SK-N-SH treated with all-trans-retinoic acid at 6 μM for 48 hours (cell line): ENCODE measurements at regions not wholly inside any gene's neighbourhood (a gene's known extent, or its start where the extent isn't known, plus 50 kb on each side); places are given as distances from the start of the nearest gene placed in this dataset.

Source experiments
- BACH2 ChIP-seq: fragments of 250-450 bp; sonication (Bioruptor Pico); IDR thresholded peaks from 2 replicates; pipeline ENCODE4 v1.9.0; 2021; ENCODE audit warnings: mild to moderate bottlenecking, borderline replicate concordance
- ESRRG ChIP-seq: fragments of 250-450 bp; sonication (Bioruptor Pico); IDR thresholded peaks from 2 replicates; pipeline ENCODE4 v1.6.1; 2021; ENCODE audit warnings: mild to moderate bottlenecking
- GLIS3 ChIP-seq: fragments of 250-450 bp; sonication (Bioruptor Pico); IDR thresholded peaks from 2 replicates; pipeline ENCODE4 v1.5.0; 2020; ENCODE audit warnings: mild to moderate bottlenecking, moderate library complexity
- ISL1 ChIP-seq: fragments of 250-450 bp; sonication (Bioruptor Pico); IDR thresholded peaks from 2 replicates; pipeline ENCODE4 v2.1.2; 2022; ENCODE audit warnings: mild to moderate bottlenecking, moderate library complexity
- OSR1 ChIP-seq: fragments of 250-450 bp; sonication (Bioruptor Pico); IDR thresholded peaks from 2 replicates; pipeline ENCODE4 v1.8.0; 2022; ENCODE audit warnings: moderate library complexity, mild to moderate bottlenecking, inconsistent platforms
- PATZ1 ChIP-seq: fragments of 250-450 bp; sonication (Bioruptor Pico); IDR thresholded peaks from 2 replicates; pipeline ENCODE4 v1.8.0; 2020; ENCODE audit warnings: mild to moderate bottlenecking, moderate library complexity, borderline replicate concordance
- RARB ChIP-seq: fragments of 250-450 bp; sonication (Bioruptor Pico); IDR thresholded peaks from 2 replicates; pipeline ENCODE4 v1.8.0; 2021; ENCODE audit warnings: mild to moderate bottlenecking, moderate library complexity
- SNAI2 ChIP-seq: fragments of 250-450 bp; sonication (Bioruptor Pico); IDR thresholded peaks from 2 replicates; pipeline ENCODE4 v1.5.0; 2020; ENCODE audit warnings: mild to moderate bottlenecking, moderate library complexity
- ZFP3 ChIP-seq: fragments of 250-450 bp; sonication (Bioruptor Pico); IDR thresholded peaks from 2 replicates; pipeline ENCODE4 v1.5.0; 2020; ENCODE audit warnings: mild to moderate bottlenecking, moderate library complexity
- ZFP30 ChIP-seq: fragments of 450-650 bp; formaldehyde crosslinking; IDR thresholded peaks from 2 replicates; pipeline ENCODE4 v1.5.0; 2022; ENCODE audit warnings: mild to moderate bottlenecking, moderate library complexity
- TF ChIP-seq, protein P1 (sequence below): fragments of 250-450 bp; sonication (Bioruptor Pico); IDR thresholded peaks from 2 replicates; pipeline ENCODE4 v1.5.1; 2021; ENCODE audit warnings: mild to moderate bottlenecking, moderate library complexity
- TF ChIP-seq, protein P2 (sequence below): fragments of 250-450 bp; sonication (Bioruptor Pico); IDR thresholded peaks from 2 replicates; pipeline ENCODE4 v1.5.1; 2020; ENCODE audit warnings: low read depth, mild to moderate bottlenecking, moderate library complexity
- TF ChIP-seq, protein P3 (sequence below): fragments of 250-450 bp; sonication (Bioruptor Pico); IDR thresholded peaks from 2 replicates; pipeline ENCODE4 v1.8.0; 2021; ENCODE audit warnings: low read depth, mild to moderate bottlenecking, moderate library complexity, borderline replicate concordance
- TF ChIP-seq, protein P4 (sequence below): fragments of 250-450 bp; sonication (Bioruptor Pico); IDR thresholded peaks from 2 replicates; pipeline ENCODE4 v1.5.0; 2020; ENCODE audit warnings: mild to moderate bottlenecking, moderate library complexity

- no peak for TF ChIP-seq ZFP3 (CRISPR knock-in tag)
- no peak for TF ChIP-seq RARB
- no peak for TF ChIP-seq SNAI2 (CRISPR knock-in tag)
- no peak for TF ChIP-seq PATZ1 (CRISPR knock-in tag)
- no peak for TF ChIP-seq OSR1
- no peak for TF ChIP-seq BACH2 (CRISPR knock-in tag)
- TF ChIP-seq ZFP30 (CRISPR knock-in tag), result no peak
- TF ChIP-seq, protein P1, sequence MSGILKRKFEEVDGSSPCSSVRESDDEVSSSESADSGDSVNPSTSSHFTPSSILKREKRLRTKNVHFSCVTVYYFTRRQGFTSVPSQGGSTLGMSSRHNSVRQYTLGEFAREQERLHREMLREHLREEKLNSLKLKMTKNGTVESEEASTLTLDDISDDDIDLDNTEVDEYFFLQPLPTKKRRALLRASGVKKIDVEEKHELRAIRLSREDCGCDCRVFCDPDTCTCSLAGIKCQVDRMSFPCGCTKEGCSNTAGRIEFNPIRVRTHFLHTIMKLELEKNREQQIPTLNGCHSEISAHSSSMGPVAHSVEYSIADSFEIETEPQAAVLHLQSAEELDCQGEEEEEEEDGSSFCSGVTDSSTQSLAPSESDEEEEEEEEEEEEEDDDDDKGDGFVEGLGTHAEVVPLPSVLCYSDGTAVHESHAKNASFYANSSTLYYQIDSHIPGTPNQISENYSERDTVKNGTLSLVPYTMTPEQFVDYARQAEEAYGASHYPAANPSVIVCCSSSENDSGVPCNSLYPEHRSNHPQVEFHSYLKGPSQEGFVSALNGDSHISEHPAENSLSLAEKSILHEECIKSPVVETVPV (CRISPR knock-in tag), result no peak
- TF ChIP-seq, protein P2, sequence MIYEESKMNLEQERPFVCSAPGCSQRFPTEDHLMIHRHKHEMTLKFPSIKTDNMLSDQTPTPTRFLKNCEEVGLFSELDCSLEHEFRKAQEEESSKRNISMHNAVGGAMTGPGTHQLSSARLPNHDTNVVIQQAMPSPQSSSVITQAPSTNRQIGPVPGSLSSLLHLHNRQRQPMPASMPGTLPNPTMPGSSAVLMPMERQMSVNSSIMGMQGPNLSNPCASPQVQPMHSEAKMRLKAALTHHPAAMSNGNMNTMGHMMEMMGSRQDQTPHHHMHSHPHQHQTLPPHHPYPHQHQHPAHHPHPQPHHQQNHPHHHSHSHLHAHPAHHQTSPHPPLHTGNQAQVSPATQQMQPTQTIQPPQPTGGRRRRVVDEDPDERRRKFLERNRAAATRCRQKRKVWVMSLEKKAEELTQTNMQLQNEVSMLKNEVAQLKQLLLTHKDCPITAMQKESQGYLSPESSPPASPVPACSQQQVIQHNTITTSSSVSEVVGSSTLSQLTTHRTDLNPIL (CRISPR knock-in tag), result no peak
- TF ChIP-seq ISL1 (CRISPR knock-in tag), result no peak
- TF ChIP-seq GLIS3 (CRISPR knock-in tag), result no peak
- TF ChIP-seq, protein P3, sequence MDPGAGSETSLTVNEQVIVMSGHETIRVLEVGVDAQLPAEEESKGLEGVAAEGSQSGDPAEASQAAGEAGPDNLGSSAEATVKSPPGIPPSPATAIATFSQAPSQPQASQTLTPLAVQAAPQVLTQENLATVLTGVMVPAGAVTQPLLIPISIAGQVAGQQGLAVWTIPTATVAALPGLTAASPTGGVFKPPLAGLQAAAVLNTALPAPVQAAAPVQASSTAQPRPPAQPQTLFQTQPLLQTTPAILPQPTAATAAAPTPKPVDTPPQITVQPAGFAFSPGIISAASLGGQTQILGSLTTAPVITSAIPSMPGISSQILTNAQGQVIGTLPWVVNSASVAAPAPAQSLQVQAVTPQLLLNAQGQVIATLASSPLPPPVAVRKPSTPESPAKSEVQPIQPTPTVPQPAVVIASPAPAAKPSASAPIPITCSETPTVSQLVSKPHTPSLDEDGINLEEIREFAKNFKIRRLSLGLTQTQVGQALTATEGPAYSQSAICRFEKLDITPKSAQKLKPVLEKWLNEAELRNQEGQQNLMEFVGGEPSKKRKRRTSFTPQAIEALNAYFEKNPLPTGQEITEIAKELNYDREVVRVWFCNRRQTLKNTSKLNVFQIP (CRISPR knock-in tag), result no peak
- TF ChIP-seq, protein P4, sequence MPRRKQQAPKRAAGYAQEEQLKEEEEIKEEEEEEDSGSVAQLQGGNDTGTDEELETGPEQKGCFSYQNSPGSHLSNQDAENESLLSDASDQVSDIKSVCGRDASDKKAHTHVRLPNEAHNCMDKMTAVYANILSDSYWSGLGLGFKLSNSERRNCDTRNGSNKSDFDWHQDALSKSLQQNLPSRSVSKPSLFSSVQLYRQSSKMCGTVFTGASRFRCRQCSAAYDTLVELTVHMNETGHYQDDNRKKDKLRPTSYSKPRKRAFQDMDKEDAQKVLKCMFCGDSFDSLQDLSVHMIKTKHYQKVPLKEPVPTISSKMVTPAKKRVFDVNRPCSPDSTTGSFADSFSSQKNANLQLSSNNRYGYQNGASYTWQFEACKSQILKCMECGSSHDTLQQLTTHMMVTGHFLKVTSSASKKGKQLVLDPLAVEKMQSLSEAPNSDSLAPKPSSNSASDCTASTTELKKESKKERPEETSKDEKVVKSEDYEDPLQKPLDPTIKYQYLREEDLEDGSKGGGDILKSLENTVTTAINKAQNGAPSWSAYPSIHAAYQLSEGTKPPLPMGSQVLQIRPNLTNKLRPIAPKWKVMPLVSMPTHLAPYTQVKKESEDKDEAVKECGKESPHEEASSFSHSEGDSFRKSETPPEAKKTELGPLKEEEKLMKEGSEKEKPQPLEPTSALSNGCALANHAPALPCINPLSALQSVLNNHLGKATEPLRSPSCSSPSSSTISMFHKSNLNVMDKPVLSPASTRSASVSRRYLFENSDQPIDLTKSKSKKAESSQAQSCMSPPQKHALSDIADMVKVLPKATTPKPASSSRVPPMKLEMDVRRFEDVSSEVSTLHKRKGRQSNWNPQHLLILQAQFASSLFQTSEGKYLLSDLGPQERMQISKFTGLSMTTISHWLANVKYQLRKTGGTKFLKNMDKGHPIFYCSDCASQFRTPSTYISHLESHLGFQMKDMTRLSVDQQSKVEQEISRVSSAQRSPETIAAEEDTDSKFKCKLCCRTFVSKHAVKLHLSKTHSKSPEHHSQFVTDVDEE (CRISPR knock-in tag), result no peak
- no peak for TF ChIP-seq ESRRG (CRISPR knock-in tag)
Observed at GRCh38 chr2:30318987-30319782, 87.9 kb downstream of the LBH start.
